GM06990 (cell line): ENCODE measurements at regions not wholly inside any gene's neighbourhood (a gene's known extent, or its start where the extent isn't known, plus 50 kb on each side); places are given as distances from the start of the nearest gene placed in this dataset.

Experiments
- DNase-seq: peaks from one replicate; pipeline ENCODE4 v3.0.0-alpha.2; 2011; ENCODE audit not compliant: insufficient read length; ENCODE audit errors: extremely low read depth
- H3K27me3 ChIP-seq: replicated peaks from 2 replicates; pipeline ENCODE4 v1.6.0; 2011; ENCODE audit warnings: low read length; ENCODE audit not compliant: control insufficient read depth, insufficient read depth
- H3K36me3 ChIP-seq: 2 replicates; pipeline ENCODE4 v1.5.1; 2011; ENCODE audit warnings: low read length; ENCODE audit not compliant: control insufficient read depth, insufficient read depth
- H3K4me3 ChIP-seq: replicated peaks from 2 replicates; pipeline ENCODE4 v1.5.1; 2011; ENCODE audit warnings: low read depth, mild to moderate bottlenecking, control low read depth, low read length
- TF ChIP-seq, protein P1 (sequence below): IDR thresholded peaks from 2 replicates; pipeline ENCODE4 v1.5.1; 2011; ENCODE audit warnings: low read length, control low read depth, mild to moderate bottlenecking, inconsistent platforms; ENCODE audit not compliant: insufficient read depth, poor library complexity, severe bottlenecking

GRCh38 chr9:111237447-111237846 lies 92.6 kb downstream of the OR2K2 start:
- Histone ChIP-seq H3K4me3 (no peak overlapping the region), H3K36me3 (no peaks in the 10 kb centered on the region), H3K27me3 (no peaks in the 10 kb centered on the region)
- DNase-seq = peak; percentile 15
- TF ChIP-seq, protein P1, sequence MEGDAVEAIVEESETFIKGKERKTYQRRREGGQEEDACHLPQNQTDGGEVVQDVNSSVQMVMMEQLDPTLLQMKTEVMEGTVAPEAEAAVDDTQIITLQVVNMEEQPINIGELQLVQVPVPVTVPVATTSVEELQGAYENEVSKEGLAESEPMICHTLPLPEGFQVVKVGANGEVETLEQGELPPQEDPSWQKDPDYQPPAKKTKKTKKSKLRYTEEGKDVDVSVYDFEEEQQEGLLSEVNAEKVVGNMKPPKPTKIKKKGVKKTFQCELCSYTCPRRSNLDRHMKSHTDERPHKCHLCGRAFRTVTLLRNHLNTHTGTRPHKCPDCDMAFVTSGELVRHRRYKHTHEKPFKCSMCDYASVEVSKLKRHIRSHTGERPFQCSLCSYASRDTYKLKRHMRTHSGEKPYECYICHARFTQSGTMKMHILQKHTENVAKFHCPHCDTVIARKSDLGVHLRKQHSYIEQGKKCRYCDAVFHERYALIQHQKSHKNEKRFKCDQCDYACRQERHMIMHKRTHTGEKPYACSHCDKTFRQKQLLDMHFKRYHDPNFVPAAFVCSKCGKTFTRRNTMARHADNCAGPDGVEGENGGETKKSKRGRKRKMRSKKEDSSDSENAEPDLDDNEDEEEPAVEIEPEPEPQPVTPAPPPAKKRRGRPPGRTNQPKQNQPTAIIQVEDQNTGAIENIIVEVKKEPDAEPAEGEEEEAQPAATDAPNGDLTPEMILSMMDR = no peak

- no peak for DNase-seq
- TF ChIP-seq, protein P1 = no peak
- no peaks in the 10 kb centered on the region for H3K27me3 ChIP-seq
- H3K36me3 ChIP-seq = no peaks in the 10 kb centered on the region
- no peak overlapping the region for H3K4me3 ChIP-seq
Measured at GRCh38 chr9:111236332-111236731, 93.7 kb downstream of the OR2K2 start.

DNA sequence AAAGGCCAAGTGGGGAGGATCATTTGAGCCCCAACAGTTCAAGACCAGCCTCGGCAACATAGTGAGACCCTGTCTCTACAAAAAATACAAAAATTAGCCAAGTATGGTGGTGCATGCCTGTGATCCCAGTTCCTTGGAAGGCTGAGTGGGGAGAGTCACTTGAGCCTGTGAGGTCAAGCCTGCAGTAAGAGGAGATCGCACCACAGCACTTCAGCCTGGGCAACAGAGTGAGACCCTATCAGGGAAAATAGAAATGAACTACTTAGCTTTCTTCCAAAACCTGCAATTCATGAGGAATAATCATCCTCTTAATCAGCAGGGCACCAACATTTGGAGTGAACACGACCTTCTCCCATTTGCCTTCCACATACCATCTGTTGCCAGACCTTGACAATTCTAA lies 96.1 kb downstream of the OR2K2 start:
- TF ChIP-seq, protein P1 = no peak
- H3K27me3 ChIP-seq = no peaks in the 10 kb centered on the region
- H3K36me3 ChIP-seq = no peaks in the 10 kb centered on the region
- no peak overlapping the region for H3K4me3 ChIP-seq
- no peak for DNase-seq

DNA sequence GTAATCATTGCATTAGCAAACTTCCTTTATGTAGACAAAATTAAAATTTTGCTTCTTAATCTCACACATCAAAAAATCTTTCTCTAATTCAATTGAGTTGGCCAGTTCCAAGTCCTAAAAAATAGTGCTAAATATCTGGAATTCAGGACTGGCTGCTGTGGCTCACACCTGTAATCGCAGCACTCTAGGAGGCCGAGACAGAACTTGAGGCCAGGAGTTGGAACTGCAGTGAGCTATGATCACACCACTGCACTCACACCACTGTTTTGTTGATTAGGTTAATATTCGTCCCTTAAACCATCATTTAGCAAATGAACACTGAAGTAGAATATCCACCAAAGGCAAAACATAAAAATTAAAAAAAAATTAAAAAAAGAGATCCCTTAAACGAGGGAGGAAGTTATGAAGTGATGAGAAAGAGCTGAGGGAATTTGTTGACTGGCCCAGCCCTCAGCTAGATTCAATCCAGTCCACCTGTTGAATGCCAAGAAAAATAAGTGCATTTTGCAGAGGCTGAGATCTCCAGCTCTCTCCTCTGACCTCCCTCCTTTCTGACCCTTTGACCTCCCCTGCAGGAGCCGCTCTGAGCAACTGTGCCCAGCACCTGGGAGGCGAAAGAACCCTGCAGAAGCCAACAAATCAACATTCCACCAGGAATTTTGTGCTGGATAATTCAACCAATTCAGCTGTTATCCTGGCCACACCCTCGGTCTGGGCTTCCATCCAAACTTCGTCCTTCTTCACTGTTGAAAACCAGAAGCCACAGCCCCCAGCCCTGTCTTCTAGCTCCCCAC lies 96.8 kb downstream of the OR2K2 start:
- Histone ChIP-seq H3K4me3 (no peak overlapping the region), H3K27me3 (no peaks in the 10 kb centered on the region), H3K36me3 (no peaks in the 10 kb centered on the region)
- DNase-seq = no peak
- TF ChIP-seq, protein P1 = no peak

GRCh38 chr9:111231801-111232580 lies 98.0 kb downstream of the OR2K2 start:
- DNase-seq = no peak
- Histone ChIP-seq H3K4me3 (no peak overlapping the region), H3K27me3 (no peaks in the 10 kb centered on the region), H3K36me3 (no peaks in the 10 kb centered on the region)
- TF ChIP-seq, protein P1 = no peak
